ENCODE measurements at regions not wholly inside any gene's neighbourhood (a gene's known extent, or its start where the extent isn't known, plus 50 kb on each side); places are given as distances from the start of the nearest gene placed in this dataset.

DNA sequence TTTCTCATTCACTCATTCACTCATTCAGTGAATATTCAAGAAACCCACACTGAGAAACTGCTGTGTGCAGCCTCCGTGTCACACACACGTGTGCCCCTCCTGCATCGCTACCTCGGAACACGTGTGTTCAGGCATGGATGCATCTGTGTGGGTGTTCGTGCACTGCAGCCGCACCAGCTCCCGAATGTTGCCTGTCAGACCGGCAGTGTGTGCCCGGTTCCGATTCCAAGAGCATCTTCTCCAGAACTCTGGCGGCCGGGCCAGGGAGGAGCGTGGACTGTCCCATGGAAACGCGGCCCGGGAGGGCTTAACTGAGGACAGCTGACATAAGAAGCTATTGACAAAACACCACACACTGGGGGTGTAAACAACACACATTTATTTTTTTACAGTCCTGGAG, 216.0 kb downstream of the DLL1 start:
- no peak overlapping the region for H3K4me2 ChIP-seq (ENCODE audit: low read length, poor library complexity, severe bottlenecking)
- no peaks in the 10 kb centered on the region for H3K4me1 ChIP-seq (ENCODE audit: control insufficient read depth, insufficient read depth, low read depth, low read length)
- no peak overlapping the region for H2AK5ac ChIP-seq (ENCODE audit: low read length, severe bottlenecking)
- H3K9me3 ChIP-seq (ENCODE audit: control insufficient read depth, low read length) = peaks cover 5% of the 10 kb centered on the region
- no peak overlapping the region for H3K9ac ChIP-seq (ENCODE audit: low read length)
- no peaks in the 10 kb centered on the region for H3K79me1 ChIP-seq (replicated peaks; ENCODE audit: low read length, poor library complexity, severe bottlenecking)
- 93% methylated on average over 17 of the region's 17 CpGs for WGBS
- H3K27ac ChIP-seq (ENCODE audit: low read length, poor library complexity, severe bottlenecking) = no peak overlapping the region
- no peak overlapping the region for H3K4me3 ChIP-seq (ENCODE audit: insufficient read depth in 1 of 2, low read depth in 1 of 2, low read length in 2 of 2)
- H3K14ac ChIP-seq (ENCODE audit: low read length in 2 of 2) = no peak overlapping the region
- H2BK120ac ChIP-seq (ENCODE audit: low read depth, low read length) = no peak overlapping the region
- H2BK5ac ChIP-seq (ENCODE audit: low read depth, low read length, poor library complexity, severe bottlenecking) = no peak overlapping the region
- H3K36me3 ChIP-seq (ENCODE audit: control insufficient read depth in 1 of 2, insufficient read depth in 2 of 2, low read depth in 1 of 2, low read length in 2 of 2) = no peaks in the 10 kb centered on the region
- H2BK12ac ChIP-seq (ENCODE audit: low read length in 2 of 2) = no peak overlapping the region
- no peak overlapping the region for H3K23ac ChIP-seq (ENCODE audit: low read length in 2 of 2)
- H2BK15ac ChIP-seq (ENCODE audit: low read depth, poor library complexity, severe bottlenecking) = no peak overlapping the region
- no peak overlapping the region for H4K8ac ChIP-seq (ENCODE audit: low read length)
- no peak overlapping the region for H3K4ac ChIP-seq (ENCODE audit: low read depth in 1 of 2, low read length in 2 of 2)
- no peak overlapping the region for H3K18ac ChIP-seq (ENCODE audit: low read depth in 1 of 2, low read length in 2 of 2)
- peaks cover 0 to 5% of the 10 kb centered on the region in 2 experiments for H3K27me3 ChIP-seq (ENCODE audit: control insufficient read depth in 1 of 2, insufficient read depth in 1 of 2, low read length in 2 of 2)
- H4K91ac ChIP-seq (ENCODE audit: low read length) = no peak overlapping the region
- DNase-seq = no peak
- no peak overlapping the region for H2AFZ ChIP-seq (ENCODE audit: low read depth, low read length)

DNA sequence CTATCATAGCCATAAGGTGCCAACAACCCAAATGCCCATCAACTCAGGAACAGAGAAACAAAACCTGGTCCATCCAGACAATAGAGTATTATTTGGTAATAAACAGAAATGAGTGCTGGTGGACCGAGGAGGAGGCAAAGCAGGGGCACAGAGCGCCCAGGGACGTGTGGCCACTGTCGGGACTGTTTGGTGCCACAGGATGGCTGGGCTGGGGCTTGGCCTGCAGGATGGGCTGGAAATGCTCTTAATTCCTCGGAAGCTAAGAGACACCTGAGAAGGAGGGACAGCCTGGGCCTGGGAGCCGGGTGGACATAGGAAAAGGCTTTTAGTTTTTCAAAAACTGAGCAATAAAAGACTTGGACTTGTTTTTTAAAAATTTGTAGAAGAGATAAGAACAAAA, 216.4 kb downstream of the DLL1 start:
- H2AFZ ChIP-seq (ENCODE audit: low read depth, low read length) = no peak overlapping the region
- H3K18ac ChIP-seq (ENCODE audit: low read depth in 1 of 2, low read length in 2 of 2) = no peak overlapping the region
- no peaks in the 10 kb centered on the region for H3K4me1 ChIP-seq (ENCODE audit: control insufficient read depth, insufficient read depth, low read depth, low read length)
- no peak overlapping the region for H2BK120ac ChIP-seq (ENCODE audit: low read depth, low read length)
- H3K23ac ChIP-seq (ENCODE audit: low read length in 2 of 2) = no peak overlapping the region
- WGBS = 78% methylated on average over 6 of the region's 6 CpGs
- H3K14ac ChIP-seq (ENCODE audit: low read length in 2 of 2) = no peak overlapping the region
- no peak overlapping the region for H4K8ac ChIP-seq (ENCODE audit: low read length)
- H4K91ac ChIP-seq (ENCODE audit: low read length) = no peak overlapping the region
- H3K36me3 ChIP-seq (ENCODE audit: control insufficient read depth in 1 of 2, insufficient read depth in 2 of 2, low read depth in 1 of 2, low read length in 2 of 2) = no peaks in the 10 kb centered on the region
- no peak overlapping the region for H3K4me3 ChIP-seq (ENCODE audit: insufficient read depth in 1 of 2, low read depth in 1 of 2, low read length in 2 of 2)
- no peak overlapping the region for H2BK15ac ChIP-seq (ENCODE audit: low read depth, poor library complexity, severe bottlenecking)
- H3K9ac ChIP-seq (ENCODE audit: low read length) = no peak overlapping the region
- H2BK12ac ChIP-seq (ENCODE audit: low read length in 2 of 2) = no peak overlapping the region
- H3K4me2 ChIP-seq (ENCODE audit: low read length, poor library complexity, severe bottlenecking) = no peak overlapping the region
- no peak overlapping the region for H3K4ac ChIP-seq (ENCODE audit: low read depth in 1 of 2, low read length in 2 of 2)
- no peak overlapping the region for H3K27ac ChIP-seq (ENCODE audit: low read length, poor library complexity, severe bottlenecking)
- no peak for DNase-seq
- H3K27me3 ChIP-seq (ENCODE audit: control insufficient read depth in 1 of 2, insufficient read depth in 1 of 2, low read length in 2 of 2) = peaks cover 0 to 5% of the 10 kb centered on the region in 2 experiments
- H3K9me3 ChIP-seq (ENCODE audit: control insufficient read depth, low read length) = peaks cover 10% of the 10 kb centered on the region
- H2AK5ac ChIP-seq (ENCODE audit: low read length, severe bottlenecking) = no peak overlapping the region
- H3K79me1 ChIP-seq (replicated peaks; ENCODE audit: low read length, poor library complexity, severe bottlenecking) = no peaks in the 10 kb centered on the region
- H2BK5ac ChIP-seq (ENCODE audit: low read depth, low read length, poor library complexity, severe bottlenecking) = peak overlapping the region; percentile 46

DNA sequence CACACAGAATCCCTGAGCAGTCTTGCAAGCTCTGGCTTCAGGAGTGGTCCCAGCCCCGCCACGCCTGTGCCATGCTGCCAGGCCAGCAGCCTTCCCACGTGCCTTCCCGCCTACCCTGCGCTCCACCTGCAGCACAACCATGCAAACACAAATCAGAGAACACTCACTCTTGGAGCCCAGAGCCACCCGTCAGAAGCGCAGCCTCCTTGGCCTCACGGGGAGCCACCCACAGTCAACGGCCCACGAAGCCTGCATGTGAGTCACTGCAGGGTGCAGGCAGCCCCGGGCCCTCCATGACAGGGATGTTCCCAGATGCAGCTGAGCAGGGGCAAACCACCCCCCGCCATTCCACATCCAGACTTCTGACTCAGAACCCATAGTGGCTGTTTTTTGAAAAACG, 217.0 kb downstream of the DLL1 start:
- H3K18ac ChIP-seq (ENCODE audit: low read depth in 1 of 2, low read length in 2 of 2) = no peak overlapping the region
- H3K9me3 ChIP-seq (ENCODE audit: control insufficient read depth, low read length) = peaks cover 13% of the 10 kb centered on the region
- no peak overlapping the region for H3K27ac ChIP-seq (ENCODE audit: low read length, poor library complexity, severe bottlenecking)
- H2BK12ac ChIP-seq (ENCODE audit: low read length in 2 of 2) = no peak overlapping the region
- H3K9ac ChIP-seq (ENCODE audit: low read length) = no peak overlapping the region
- H4K91ac ChIP-seq (ENCODE audit: low read length) = no peak overlapping the region
- no peaks in the 10 kb centered on the region for H3K79me1 ChIP-seq (replicated peaks; ENCODE audit: low read length, poor library complexity, severe bottlenecking)
- H2BK15ac ChIP-seq (ENCODE audit: low read depth, poor library complexity, severe bottlenecking) = no peak overlapping the region
- H3K4me2 ChIP-seq (ENCODE audit: low read length, poor library complexity, severe bottlenecking) = no peak overlapping the region
- H3K23ac ChIP-seq (ENCODE audit: low read length in 2 of 2) = no peak overlapping the region
- no peak overlapping the region for H2BK120ac ChIP-seq (ENCODE audit: low read depth, low read length)
- no peaks in the 10 kb centered on the region for H3K36me3 ChIP-seq (ENCODE audit: control insufficient read depth in 1 of 2, insufficient read depth in 2 of 2, low read depth in 1 of 2, low read length in 2 of 2)
- H3K14ac ChIP-seq (ENCODE audit: low read length in 2 of 2) = no peak overlapping the region
- no peak overlapping the region for H3K4me3 ChIP-seq (ENCODE audit: insufficient read depth in 1 of 2, low read depth in 1 of 2, low read length in 2 of 2)
- no peak overlapping the region for H2BK5ac ChIP-seq (ENCODE audit: low read depth, low read length, poor library complexity, severe bottlenecking)
- H2AK5ac ChIP-seq (ENCODE audit: low read length, severe bottlenecking) = no peak overlapping the region
- H3K4ac ChIP-seq (ENCODE audit: low read depth in 1 of 2, low read length in 2 of 2) = no peak overlapping the region
- H4K8ac ChIP-seq (ENCODE audit: low read length) = no peak overlapping the region
- no peaks in the 10 kb centered on the region for H3K4me1 ChIP-seq (ENCODE audit: control insufficient read depth, insufficient read depth, low read depth, low read length)
- DNase-seq = no peak
- 71% methylated on average over 13 of the region's 13 CpGs for WGBS
- no peak overlapping the region for H2AFZ ChIP-seq (ENCODE audit: low read depth, low read length)
- peaks cover 0 to 5% of the 10 kb centered on the region in 2 experiments for H3K27me3 ChIP-seq (ENCODE audit: control insufficient read depth in 1 of 2, insufficient read depth in 1 of 2, low read length in 2 of 2)

- no peak overlapping the region for H3K18ac ChIP-seq (ENCODE audit: low read depth in 1 of 2, low read length in 2 of 2)
- 83% methylated on average over 11 of the region's 11 CpGs for WGBS
- H2BK15ac ChIP-seq (ENCODE audit: low read depth, poor library complexity, severe bottlenecking) = no peak overlapping the region
- H2BK12ac ChIP-seq (ENCODE audit: low read length in 2 of 2) = no peak overlapping the region
- H2AFZ ChIP-seq (ENCODE audit: low read depth, low read length) = no peak overlapping the region
- no peak overlapping the region for H3K9ac ChIP-seq (ENCODE audit: low read length)
- no peak overlapping the region for H4K8ac ChIP-seq (ENCODE audit: low read length)
- peaks cover 0 to 12% of the 10 kb centered on the region in 2 experiments for H3K27me3 ChIP-seq (ENCODE audit: control insufficient read depth in 1 of 2, insufficient read depth in 1 of 2, low read length in 2 of 2)
- no peak overlapping the region for H3K4ac ChIP-seq (ENCODE audit: low read depth in 1 of 2, low read length in 2 of 2)
- H3K9me3 ChIP-seq (ENCODE audit: control insufficient read depth, low read length) = peaks cover 13% of the 10 kb centered on the region
- H3K14ac ChIP-seq (ENCODE audit: low read length in 2 of 2) = no peak overlapping the region
- H3K4me1 ChIP-seq (ENCODE audit: control insufficient read depth, insufficient read depth, low read depth, low read length) = no peaks in the 10 kb centered on the region
- no peak overlapping the region for H2BK120ac ChIP-seq (ENCODE audit: low read depth, low read length)
- H3K27ac ChIP-seq (ENCODE audit: low read length, poor library complexity, severe bottlenecking) = no peak overlapping the region
- H4K91ac ChIP-seq (ENCODE audit: low read length) = no peak overlapping the region
- no peak overlapping the region for H3K23ac ChIP-seq (ENCODE audit: low read length in 2 of 2)
- H3K36me3 ChIP-seq (ENCODE audit: control insufficient read depth in 1 of 2, insufficient read depth in 2 of 2, low read depth in 1 of 2, low read length in 2 of 2) = no peaks in the 10 kb centered on the region
- no peak overlapping the region for H2AK5ac ChIP-seq (ENCODE audit: low read length, severe bottlenecking)
- no peak overlapping the region for H3K4me2 ChIP-seq (ENCODE audit: low read length, poor library complexity, severe bottlenecking)
- no peak overlapping the region for H2BK5ac ChIP-seq (ENCODE audit: low read depth, low read length, poor library complexity, severe bottlenecking)
- DNase-seq = no peak
- H3K79me1 ChIP-seq (replicated peaks; ENCODE audit: low read length, poor library complexity, severe bottlenecking) = no peaks in the 10 kb centered on the region
- no peak overlapping the region for H3K4me3 ChIP-seq (ENCODE audit: insufficient read depth in 1 of 2, low read depth in 1 of 2, low read length in 2 of 2)
Measured at GRCh38 chr6:170072246-170072645, 218.6 kb downstream of the DLL1 start.

Measured in mesenchymal stem cell (in vitro differentiated cells and primary cell).